Mononuclear cell (primary cell): ENCODE measurements at regions not wholly inside any gene's neighbourhood (a gene's known extent, or its start where the extent isn't known, plus 50 kb on each side); places are given as distances from the start of the nearest gene placed in this dataset.
"Not testable (repeated sequence)": the region's sequence is repeated elsewhere in the genome, so short reads cannot be mapped to it uniquely, and the experiment has no call there.

Experiments
- H3K27me3 ChIP-seq: 2 replicates; pipeline ENCODE4 v1.6.0; 2011; ENCODE audit warnings: low read length, control low read depth; ENCODE audit not compliant: insufficient read depth
- H3K4me1 ChIP-seq: 2 replicates; pipeline ENCODE4 v1.5.1; 2011; ENCODE audit warnings: mild to moderate bottlenecking, low read length, control low read depth; ENCODE audit not compliant: insufficient read depth
- H3K4me3 ChIP-seq: 2 replicates; pipeline ENCODE4 v1.5.1; 2011; ENCODE audit warnings: mild to moderate bottlenecking, low read length, moderate library complexity
- H3K9me3 ChIP-seq: 2 replicates; pipeline ENCODE4 v1.5.1; 2011; ENCODE audit warnings: low read depth, mild to moderate bottlenecking, control low read depth, low read length

- Histone ChIP-seq H3K4me1 (peaks cover 53% of the 10 kb centered on the region), H3K9me3 (no peaks in the 10 kb centered on the region), H3K27me3 (peaks cover 3% of the 10 kb centered on the region), H3K4me3 (no peak overlapping the region)
Observed at GRCh38 chr4:184897895-184898294, 72.1 kb upstream of the ACSL1 start.

- peaks cover 3% of the 10 kb centered on the region for H3K27me3 ChIP-seq
- no peaks in the 10 kb centered on the region for H3K9me3 ChIP-seq
- no peak overlapping the region for H3K4me3 ChIP-seq
- peaks cover 53% of the 10 kb centered on the region for H3K4me1 ChIP-seq
Observed at GRCh38 chr4:184898793-184899192, 73.0 kb upstream of the ACSL1 start.

- peaks cover 47% of the 10 kb centered on the region for H3K4me1 ChIP-seq
- H3K4me3 ChIP-seq: no peak overlapping the region
- peaks cover 3% of the 10 kb centered on the region for H3K27me3 ChIP-seq
- H3K9me3 ChIP-seq: no peaks in the 10 kb centered on the region
Observed at GRCh38 chr4:184899261-184900134, 73.7 kb upstream of the ACSL1 start.

- Histone ChIP-seq H3K9me3 (no peaks in the 10 kb centered on the region), H3K27me3 (peaks cover 3% of the 10 kb centered on the region), H3K4me3 (no peak overlapping the region), H3K4me1 (peaks cover 41% of the 10 kb centered on the region)
Observed at GRCh38 chr4:184900184-184900583, 74.4 kb upstream of the ACSL1 start.

GRCh38 chr4:184902550-184902949 lies 76.8 kb upstream of the ACSL1 start:
- Histone ChIP-seq H3K4me1 (peaks cover 23% of the 10 kb centered on the region), H3K4me3 (no peak overlapping the region), H3K9me3 (no peaks in the 10 kb centered on the region), H3K27me3 (no peaks in the 10 kb centered on the region)

GRCh38 chr4:184906480-184907097 lies 80.8 kb upstream of the ACSL1 start:
- Histone ChIP-seq H3K9me3 (no peaks in the 10 kb centered on the region), H3K27me3 (no peaks in the 10 kb centered on the region), H3K4me3 (no peak overlapping the region), H3K4me1 (peaks cover 7% of the 10 kb centered on the region)

GRCh38 chr4:184907216-184907615 lies 81.4 kb upstream of the ACSL1 start:
- Histone ChIP-seq H3K4me1 (peaks cover 7% of the 10 kb centered on the region), H3K4me3 (no peak overlapping the region), H3K27me3 (no peaks in the 10 kb centered on the region), H3K9me3 (no peaks in the 10 kb centered on the region)

- Histone ChIP-seq H3K27me3 (no peaks in the 10 kb centered on the region), H3K4me1 (peaks cover 7% of the 10 kb centered on the region), H3K9me3 (peaks cover 5% of the 10 kb centered on the region), H3K4me3 (no peak overlapping the region)
Observed at GRCh38 chr4:184907810-184908209, 82.0 kb upstream of the ACSL1 start.

GRCh38 chr4:184911310-184911709 lies 85.5 kb upstream of the ACSL1 start:
- H3K27me3 ChIP-seq: no peaks in the 10 kb centered on the region
- no peak overlapping the region for H3K4me3 ChIP-seq
- peaks cover 7% of the 10 kb centered on the region for H3K4me1 ChIP-seq
- H3K9me3 ChIP-seq: peaks cover 7% of the 10 kb centered on the region

- Histone ChIP-seq H3K4me1 (no peaks in the 10 kb centered on the region), H3K4me3 (no peak overlapping the region), H3K9me3 (peaks cover 7% of the 10 kb centered on the region), H3K27me3 (no peaks in the 10 kb centered on the region)
Observed at GRCh38 chr4:184913356-184914143, 87.8 kb upstream of the ACSL1 start.

- not testable (repeated sequence) for H3K4me3 ChIP-seq, H3K4me1 ChIP-seq, H3K9me3 ChIP-seq, H3K27me3 ChIP-seq
Observed at GRCh38 chr4:184918799-184919198, 93.0 kb upstream of the ACSL1 start.

GRCh38 chr4:184921456-184921855 lies 95.7 kb upstream of the ACSL1 start:
- Histone ChIP-seq H3K4me3 (no peak overlapping the region), H3K27me3 (no peaks in the 10 kb centered on the region), H3K4me1 (no peaks in the 10 kb centered on the region), H3K9me3 (no peaks in the 10 kb centered on the region)

GRCh38 chr4:184922301-184922700 lies 96.0 kb upstream of the HELT start:
- Histone ChIP-seq H3K27me3 (no peaks in the 10 kb centered on the region), H3K4me1 (no peaks in the 10 kb centered on the region), H3K4me3 (no peak overlapping the region), H3K9me3 (no peaks in the 10 kb centered on the region)

- Histone ChIP-seq H3K9me3 (no peaks in the 10 kb centered on the region), H3K4me3 (no peak overlapping the region), H3K27me3 (no peaks in the 10 kb centered on the region), H3K4me1 (no peaks in the 10 kb centered on the region)
Observed at GRCh38 chr4:184924516-184924915, 93.8 kb upstream of the HELT start.

- Histone ChIP-seq H3K4me1 (no peaks in the 10 kb centered on the region), H3K9me3 (no peaks in the 10 kb centered on the region), H3K27me3 (no peaks in the 10 kb centered on the region), H3K4me3 (no peak overlapping the region)
Observed at GRCh38 chr4:184929476-184929875, 88.8 kb upstream of the HELT start.
